Stimulated activated CD4-positive, alpha-beta T cell treated with anti-CD3 and anti-CD28 coated beads, Interleukin-2, amount 100 ng/mL, for 4 hours (primary cell): ENCODE measurements at regions not wholly inside any gene's neighbourhood (a gene's known extent, or its start where the extent isn't known, plus 50 kb on each side); places are given as distances from the start of the nearest gene placed in this dataset.
"Not testable (repeated sequence)": the region's sequence is repeated elsewhere in the genome, so short reads cannot be mapped to it uniquely, and the experiment has no call there.

Experiments used
- DNase-seq: peaks from one replicate; pipeline ENCODE4 v3.0.0-alpha.2; 2020; ENCODE audit warnings: low read depth

DNA sequence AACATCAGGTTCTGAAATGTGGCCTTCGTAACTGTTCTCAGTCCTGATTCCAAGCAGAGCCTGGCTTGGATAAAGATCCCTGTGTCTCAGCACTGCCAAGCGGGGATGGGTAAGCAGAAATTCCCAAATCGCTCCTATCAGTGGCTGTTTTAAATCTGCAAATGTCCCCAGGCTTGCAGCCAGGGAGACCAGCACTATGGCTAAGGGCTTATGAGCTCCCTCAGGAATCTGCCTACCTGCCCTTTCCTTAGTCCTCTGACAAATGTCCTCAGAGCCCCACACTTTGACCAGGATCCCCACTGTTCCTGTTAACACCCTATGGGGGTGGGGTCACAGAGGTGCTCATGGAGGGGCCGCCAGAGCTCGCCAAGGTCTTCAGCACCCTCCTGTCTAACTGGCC, 1062.8 kb downstream of the UQCRFS1 start:
- DNase-seq: no peak

DNA sequence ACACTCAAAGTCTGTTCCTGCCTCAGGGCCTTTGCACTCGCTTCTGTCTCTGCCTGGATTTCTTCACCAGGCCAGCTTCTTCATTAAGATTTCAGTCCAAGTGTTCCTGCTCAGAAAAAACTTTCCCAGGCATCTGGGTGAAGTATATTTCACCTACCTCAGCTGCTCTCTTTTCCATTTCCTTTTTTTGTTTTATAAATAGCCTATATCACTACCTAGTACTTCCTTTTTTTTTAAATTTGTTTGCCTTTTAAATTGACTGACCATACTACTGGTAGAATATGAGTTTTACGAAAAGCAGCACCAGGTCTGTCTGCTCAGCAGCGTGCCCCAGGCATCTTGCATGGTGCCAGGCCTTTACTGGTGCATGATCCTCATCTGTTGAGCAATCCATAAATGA, 1064.4 kb downstream of the UQCRFS1 start:
- DNase-seq: no peak

DNA sequence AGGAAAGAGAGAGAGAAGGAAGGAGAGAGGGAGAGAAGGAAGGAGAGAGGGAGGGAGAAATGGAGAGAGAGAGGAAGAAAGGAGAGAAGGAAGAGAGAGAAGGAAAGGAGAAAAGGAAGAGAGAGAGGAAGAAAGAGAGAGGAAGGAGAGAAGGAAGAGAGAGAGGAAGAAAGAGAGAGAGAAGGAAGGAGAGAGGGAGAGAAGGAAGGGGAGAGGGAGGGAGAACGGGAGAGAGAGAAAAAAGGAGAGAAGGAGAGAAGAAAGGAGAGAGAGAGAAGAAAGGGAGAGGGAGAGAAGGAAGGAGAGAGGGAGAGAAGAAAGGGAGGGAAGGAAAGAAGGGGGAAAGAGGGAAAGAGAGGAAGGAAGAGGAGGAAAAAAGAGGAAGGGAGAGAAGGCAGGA, 1070.7 kb downstream of the UQCRFS1 start:
- DNase-seq: no peak

DNA sequence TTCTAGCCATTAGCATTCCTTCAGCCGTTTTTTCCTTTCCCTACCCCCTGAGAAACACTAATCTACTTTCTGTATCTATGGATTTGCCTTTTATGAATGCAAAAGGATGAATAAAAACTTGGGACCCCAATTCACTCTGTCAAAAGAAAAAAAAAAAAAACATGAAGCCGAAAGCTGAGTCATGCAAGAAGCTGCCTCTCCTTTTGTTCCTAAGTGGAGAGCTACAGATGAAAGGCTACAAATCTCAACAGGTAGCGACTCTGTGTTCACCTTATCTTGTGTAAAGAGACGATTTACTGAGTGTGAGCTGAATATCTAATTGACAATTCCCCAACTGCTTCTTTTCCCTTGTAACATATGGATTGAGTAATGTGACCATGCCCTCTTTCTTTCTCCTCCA, 1072.8 kb downstream of the UQCRFS1 start:
- no peak for DNase-seq

DNA sequence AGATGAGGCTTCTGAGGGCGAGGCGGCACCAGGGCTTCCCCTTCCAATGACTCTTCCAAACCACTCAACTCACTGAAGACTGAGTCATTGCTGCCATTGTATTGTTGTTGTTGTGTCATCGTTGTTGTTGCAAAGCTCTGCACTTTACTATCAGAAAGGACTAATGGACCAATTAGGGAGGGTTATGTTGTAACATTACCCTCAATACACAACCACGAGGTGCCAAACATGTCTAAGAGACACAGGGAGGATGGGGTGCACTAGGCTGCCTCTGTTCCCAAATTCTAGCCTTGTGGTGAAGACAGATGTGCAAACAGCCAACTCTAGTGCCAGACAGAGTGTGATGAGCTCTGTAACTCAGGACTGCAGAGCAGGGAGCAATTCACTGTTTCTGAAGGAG, 1075.2 kb downstream of the UQCRFS1 start:
- DNase-seq: no peak

DNA sequence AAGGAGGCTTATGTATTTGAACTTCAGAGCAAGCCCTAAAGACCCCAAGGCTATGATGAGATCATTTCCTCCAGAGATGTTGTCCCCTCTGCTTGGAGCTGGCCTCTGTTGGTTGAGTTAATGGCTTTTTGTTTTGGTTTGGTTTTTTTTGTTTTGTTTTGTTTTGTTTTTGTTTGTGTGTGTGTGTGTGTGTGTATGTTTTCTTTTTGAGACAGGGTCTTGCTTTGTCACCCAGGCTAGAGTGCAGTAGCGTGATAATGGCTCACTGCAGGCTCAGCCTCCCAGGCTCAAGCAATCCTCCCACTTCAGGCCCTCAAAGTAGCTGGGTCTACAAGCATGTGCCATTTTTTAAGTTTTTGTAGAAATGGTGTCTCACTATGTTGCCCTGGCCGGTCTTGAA, 1076.2 kb downstream of the UQCRFS1 start:
- DNase-seq: no peak

DNA sequence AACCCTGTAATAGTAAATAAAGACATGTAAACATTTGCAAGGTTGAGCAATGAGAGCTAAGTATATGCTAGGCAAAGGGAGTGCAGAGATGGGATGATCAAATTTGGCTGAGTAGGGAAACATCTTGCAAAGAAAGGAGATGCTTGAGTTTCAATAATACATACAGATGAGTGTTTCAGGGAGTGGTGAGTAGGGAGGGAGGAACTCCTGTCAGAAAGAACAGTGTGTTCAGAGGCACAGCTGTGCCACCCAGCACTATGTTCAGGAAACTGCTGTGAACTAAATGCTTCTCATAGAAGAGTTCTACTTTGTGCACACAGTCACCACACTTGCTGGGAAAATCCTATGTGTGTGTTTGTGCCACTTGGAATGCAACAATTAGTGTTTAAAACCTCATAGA, 1077.1 kb downstream of the UQCRFS1 start:
- no peak for DNase-seq

DNA sequence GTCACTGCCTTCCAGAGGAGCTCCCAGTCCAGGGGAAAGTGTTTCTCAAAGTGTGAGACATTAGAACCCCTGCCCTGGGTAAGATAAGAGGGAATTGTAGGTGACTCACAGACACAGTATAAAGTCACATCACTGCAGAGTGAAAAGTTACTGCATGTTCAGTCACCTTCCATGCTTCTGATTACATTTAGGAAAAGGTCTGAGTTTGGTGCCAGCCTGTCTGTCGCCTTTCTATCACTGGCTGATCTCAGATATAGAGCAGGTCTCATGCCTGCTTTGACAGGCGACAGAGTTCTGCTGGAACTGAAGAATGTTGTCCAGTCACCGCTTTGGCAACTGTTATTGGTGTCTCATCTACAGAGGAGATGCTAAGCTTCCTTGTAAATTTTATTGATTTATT, 1078.6 kb downstream of the UQCRFS1 start:
- DNase-seq: no peak

DNA sequence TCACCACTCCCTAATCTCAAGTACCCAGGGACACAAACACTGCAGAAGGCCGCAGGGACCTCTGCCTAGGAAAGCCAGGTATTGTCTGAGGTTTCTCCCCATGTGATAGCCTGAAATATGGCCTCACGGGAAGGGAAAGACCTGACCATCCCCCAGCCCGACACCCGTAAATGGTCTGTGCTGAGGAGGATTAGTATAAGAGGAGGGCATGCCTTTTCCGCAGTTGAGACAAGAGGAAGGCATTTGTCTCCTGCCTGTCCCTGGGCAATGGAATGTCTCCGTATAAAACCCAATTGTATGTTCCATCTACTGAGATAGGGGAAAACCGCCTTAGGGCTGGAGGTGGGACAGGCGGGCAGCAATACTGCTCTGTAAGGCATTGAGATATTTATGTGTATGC, 1082.1 kb downstream of the UQCRFS1 start:
- DNase-seq: not testable (repeated sequence)

DNA sequence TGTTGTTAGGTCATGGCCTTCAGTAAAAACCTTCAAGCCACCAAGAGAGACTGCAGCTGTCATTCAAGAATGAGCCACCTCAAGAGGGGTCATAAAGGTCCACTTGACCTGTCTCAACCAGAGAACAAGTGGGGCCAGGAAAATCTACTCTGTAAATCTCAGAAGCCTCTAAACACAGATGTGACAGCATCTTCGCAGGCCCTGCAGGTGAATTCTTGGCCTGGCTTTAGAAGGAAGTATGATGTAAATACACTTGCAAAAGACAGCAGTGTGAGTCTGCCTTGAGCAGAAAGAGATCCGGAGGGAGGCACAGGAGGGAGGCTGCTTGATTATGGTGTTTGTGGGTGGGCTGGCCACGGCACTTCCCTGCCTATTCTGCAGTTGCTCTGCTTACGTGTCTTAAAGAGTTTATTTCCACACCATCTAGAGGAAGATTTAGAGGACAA, 1082.9 kb downstream of the UQCRFS1 start:
- no peak for DNase-seq

DNA sequence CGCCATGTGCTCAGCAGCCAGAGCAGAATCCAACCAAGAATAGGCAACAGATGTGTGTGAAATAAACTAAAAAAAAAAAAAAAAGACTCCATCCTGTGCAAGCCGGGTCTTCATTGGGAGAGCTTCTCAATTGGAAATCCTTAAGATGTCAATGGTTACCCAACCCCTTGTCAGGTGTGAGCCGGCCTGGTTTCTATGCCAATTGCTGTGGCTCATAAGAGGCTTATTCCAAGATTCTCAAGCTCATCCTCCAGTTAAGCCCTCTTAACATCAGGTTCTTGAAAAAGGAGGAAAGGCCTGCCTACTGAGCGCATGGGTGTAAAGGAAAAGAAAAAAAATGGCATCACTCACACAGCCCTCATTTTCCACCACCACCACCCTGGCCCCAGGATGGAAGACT, 1084.6 kb downstream of the UQCRFS1 start:
- DNase-seq: no peak

DNA sequence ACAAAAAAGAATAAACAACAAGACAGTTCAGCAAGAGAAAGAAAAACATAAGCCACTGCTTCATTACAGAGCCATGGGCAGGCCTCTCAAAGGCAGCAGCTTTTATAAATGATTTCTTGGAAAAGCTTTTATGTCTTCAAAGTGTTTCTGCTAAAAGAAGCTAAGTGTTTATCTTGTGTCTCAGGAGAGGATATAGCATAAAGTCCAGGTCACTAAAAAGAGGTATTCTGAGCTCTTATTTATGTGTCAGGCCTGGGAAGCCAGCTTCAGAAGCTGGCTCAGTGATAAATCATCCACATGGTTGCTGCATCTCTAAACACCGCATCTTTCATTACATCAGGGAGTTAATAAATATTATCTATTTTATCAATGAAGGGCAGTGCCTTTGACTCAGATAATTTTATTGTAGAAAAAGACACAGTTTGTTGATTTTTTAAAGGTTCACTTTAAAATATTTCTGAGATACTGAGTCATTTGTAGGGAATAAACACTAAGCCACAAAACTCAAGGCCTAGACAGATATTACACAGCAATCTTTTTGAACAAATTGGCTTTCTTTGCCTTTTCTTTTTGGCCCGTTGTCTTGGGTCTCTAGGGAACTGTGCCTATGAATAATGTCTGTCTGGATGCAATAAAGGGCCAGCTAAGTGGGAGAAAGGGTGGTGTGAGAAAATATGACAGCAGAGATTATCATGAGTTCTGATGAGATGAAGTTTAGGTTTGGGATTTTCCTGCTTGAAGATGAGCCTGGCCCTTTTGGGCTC, 1086.6 kb downstream of the UQCRFS1 start:
- no peak for DNase-seq

DNA sequence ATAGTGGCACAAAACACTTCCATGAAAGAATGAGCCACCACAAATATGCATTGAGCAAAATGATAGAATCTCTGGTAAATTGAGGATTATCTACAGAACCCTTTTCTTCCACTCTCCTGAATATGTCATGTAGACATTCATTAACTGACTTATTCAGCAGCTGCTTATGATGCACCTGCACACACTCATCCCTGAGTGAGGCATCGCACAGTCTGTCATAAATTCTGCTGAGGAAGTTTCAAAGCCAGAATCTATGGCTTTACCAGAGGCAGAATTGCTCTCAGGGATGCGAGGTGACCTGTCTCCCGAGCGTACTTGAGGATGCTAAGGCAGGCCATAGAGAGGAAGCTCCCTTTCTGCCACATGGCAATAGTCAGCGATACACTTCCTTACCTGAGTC, 1090.2 kb downstream of the UQCRFS1 start:
- no peak for DNase-seq

DNA sequence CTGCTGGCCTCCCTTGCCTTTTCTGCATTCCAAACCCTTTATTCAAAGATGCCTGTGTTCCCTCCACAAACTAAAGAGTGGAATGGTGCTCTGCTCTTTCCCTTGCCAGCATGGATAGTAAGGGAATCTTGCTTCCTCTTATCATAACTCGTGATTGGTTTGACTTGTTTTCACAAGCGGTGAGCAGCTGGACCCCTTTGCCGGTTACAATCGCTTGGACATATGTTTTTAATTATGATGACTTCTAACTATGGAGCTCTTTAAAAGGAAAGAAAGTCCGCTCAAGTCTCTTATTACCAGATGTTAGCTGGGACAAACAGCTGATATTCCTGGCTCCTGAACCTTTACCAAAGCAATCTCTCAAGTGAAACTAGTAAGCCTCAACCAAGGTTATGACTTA, 1094.7 kb downstream of the UQCRFS1 start:
- no peak for DNase-seq

DNA sequence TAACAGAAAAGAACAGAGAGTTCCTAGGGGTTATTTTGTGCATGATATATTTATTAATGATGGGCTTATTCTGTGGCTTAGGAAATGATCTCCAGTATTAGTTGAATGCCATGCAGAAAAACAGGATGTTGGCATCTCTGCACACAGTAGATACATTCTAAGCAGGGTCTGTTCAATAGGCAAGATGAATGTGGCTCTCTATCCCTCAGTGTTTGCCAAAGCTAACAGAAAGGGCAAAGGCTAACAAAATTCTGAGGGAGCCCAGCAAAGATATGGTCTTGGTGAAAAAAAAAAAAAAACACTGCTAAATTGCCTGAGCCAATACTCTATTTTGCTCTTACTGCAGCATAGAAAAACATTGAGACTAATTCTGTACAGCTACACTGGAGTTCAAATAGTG, 1095.8 kb downstream of the UQCRFS1 start:
- DNase-seq: no peak

DNA sequence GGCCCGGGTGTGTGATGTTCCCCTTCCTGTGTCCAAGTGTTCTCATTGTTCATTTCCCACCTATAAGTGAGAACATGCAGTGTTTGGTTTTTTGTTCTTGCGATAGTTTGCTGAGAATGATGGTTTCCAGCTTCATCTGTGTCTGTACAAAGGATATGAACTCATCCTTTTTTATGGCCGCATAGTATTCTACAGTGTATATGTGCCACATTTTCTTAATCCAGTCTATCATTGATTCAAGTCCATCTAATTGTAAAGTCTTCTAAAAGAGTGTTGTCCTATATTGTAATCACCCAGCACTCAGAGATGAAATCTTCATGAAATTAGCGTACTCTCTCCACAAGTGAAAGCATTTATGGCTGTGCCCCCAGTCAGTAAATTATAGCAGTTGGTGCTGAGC, 1096.6 kb downstream of the UQCRFS1 start:
- DNase-seq: not testable (repeated sequence)

DNA sequence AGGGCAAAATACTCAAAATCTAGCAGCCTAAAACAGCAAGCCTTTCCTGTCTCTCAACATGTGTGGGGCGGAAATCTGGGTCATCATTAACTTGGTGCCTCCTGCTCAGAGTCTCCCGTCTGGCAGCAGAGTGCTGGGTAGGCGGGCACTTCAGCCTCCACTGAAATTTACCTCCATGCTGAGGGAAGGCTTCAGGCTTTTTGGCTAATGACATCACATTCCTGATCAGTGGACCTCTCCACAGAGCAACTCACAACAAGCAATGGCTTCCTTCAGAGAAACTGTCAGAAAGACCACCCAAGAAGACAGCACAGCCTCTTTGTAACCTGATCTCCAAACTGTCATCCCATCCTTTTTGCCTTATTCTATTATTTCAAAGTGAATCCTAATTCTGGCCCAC, 1109.0 kb downstream of the UQCRFS1 start:
- DNase-seq: no peak

DNA sequence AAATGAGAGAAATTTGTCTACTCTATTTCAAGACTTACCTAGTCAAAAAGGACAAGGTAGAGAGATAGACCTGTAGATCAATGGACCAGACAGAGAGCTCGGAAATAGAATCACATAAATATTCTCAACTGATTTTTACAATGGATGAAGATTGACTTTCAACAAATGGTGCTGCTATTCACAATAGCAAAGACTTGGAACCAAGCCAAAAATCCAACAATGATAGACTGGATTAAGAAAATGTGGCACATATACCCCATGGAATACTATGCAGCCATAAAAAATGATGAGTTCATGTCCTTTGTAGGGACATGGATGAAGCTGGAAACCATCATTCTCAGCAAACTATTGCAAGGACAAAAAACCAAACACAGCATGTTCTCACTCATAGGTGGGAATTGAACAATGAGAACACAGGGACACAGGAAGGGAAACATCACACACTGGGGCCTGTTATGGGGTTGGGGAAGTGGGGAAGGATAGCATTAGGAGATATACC, 1128.2 kb downstream of the UQCRFS1 start:
- not testable (repeated sequence) for DNase-seq

DNA sequence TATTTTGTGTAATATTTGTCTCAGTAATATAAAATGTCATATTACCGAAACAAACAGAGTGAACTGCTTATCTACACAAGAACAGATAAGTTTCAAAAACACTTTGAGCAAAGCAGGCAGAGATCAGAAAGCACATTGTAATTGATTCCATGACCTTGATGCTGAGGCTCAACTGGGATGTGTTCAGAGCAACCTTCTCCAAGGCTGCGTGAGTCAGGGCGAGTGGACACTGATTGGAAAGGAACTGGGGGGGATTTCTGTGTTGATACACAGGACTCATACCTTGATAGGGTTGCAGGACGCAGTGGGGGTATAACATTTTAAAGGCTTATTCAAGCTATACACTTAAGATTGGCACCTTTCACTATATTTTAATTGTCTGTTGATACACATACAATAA, 1136.3 kb downstream of the UQCRFS1 start:
- DNase-seq: no peak

DNA sequence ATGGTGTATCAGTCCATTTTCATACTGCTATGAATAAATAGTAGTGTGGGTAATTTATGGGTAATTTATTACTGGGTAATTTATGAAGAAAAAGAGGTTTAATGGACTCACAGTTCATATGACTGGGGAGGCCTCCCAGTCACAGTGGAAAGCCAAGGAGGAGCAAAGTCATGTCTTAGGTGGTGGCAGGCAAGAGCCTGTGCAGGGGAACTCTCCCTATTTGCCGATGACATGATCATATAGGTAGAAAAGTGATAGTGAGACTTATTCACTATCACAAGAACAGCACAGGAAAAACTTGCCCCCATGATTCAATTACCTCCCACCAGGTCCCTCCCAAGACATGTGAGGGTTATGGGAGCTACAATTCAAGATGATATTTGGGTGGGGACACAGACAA, 1137.7 kb downstream of the UQCRFS1 start:
- no peak for DNase-seq

DNA sequence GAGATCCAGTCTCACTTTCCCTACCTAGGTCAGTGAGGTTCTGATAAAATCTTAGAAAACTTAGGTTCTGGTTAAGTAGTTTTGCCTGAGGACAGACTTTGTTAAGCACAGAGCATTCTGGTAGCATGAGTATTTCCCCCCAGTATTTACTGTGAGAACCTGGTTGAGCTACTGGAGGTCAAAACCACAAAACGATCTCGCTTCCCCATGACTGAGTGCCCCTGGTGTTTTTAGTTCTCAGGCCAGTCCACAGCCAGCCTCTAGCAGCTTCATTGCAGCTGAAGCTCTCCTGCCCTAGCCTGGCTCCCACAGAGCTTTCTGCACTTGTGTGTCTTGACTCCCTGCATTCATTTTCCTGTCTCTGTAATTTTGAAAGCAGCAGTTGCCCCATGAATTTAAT, 1138.2 kb downstream of the UQCRFS1 start:
- no peak for DNase-seq

DNA sequence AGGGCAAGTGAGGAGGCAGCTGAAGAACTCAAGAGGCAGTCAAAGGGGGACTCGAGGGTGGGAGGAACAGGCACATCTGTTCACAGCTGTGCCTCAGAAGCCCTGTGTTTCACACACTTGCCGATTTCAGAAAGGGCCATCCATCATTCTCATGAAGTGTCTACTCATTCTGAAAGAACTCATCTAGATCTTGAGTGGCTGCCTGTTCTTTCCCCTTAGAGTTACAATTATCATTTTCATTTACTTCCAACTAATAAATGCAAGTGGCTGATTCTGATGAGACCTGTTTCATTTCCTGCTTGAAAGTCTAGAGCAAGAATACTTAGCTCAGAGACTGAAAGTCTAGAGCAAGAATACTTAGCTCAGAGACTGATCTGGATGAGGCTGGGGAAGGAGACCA, 1145.1 kb downstream of the UQCRFS1 start:
- DNase-seq: no peak

DNA sequence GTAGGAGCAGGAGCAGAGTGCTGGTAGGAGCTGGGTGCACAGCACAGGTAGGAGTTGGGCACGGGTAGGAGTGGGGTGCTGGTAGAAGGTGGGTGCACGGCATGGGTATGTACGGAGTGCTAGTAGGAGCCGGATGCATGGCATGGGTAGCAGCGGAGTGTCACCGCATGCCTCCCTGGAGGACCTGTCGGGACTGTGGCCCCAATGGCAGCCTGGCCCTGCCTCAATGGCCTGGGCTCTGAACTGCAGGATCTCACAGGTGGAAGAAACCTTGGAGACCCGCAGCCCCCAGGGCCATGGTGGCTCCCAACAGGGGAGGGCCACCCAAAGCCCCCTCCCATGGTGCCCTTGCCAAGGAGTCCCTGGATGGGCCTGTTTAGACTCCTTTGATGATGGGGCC, 1146.0 kb downstream of the UQCRFS1 start:
- no peak for DNase-seq

DNA sequence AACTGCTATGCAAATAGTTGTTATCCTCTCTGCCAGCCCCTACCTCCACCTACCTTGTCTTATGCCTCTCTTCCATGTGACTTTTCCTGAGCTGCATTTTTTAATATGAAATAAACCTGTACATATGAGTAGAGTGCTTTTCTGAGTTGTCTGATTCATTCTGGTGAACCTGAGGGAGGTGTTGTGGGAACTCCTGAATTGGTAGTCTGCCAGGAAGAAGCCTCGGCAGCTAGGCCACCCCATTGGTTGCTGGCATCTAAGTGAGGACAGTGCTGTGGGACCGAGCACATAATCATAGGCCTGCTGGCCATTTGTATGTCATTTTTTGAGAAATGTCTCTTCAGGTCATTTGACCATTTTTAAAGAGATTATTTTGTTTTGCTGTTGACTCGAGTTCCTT, 1146.8 kb downstream of the UQCRFS1 start:
- DNase-seq: no peak
